NCI-H2107 treated with DMSO at 0.1 percent for 48 hours (cell line): ENCODE measurements at regions not wholly inside any gene's neighbourhood (a gene's known extent, or its start where the extent isn't known, plus 50 kb on each side); places are given as distances from the start of the nearest gene placed in this dataset.

Experiments used
- DNase-seq: peaks from one replicate; lab custom pipeline; 2025; ENCODE audit not compliant: unreplicated experiment; lab: John Stamatoyannopoulos, UW

- DNase-seq = no peak
Observed at GRCh38 chr18:72470391-72470790, 73.8 kb downstream of the CBLN2 start.

- DNase-seq = no peak
Observed at GRCh38 chr18:72468021-72468710, 76.0 kb downstream of the CBLN2 start.

DNA sequence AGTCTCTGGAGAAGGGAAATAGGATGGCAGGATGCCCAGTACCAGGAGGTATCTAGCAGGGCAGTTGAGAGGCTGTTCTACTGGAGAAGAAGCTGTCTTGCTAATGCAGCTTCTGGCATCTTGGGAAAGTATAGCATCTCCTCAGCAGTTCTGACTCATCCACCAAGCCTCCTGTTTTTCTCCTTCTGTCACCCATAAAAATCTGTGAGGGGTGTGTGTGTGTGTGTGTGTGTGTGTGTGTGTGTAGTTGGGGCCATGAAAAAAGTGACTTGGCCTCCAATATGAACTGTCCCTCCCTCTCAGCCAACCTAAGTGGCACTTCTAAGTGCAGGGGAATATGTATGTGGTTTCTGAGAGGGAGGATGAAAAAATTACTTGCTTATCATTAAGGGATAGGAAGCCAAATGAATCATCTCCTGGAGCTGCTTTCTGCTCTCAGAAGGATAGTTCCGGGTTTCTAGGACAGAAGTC, 83.9 kb downstream of the CBLN2 start:
- no peak for DNase-seq

DNA sequence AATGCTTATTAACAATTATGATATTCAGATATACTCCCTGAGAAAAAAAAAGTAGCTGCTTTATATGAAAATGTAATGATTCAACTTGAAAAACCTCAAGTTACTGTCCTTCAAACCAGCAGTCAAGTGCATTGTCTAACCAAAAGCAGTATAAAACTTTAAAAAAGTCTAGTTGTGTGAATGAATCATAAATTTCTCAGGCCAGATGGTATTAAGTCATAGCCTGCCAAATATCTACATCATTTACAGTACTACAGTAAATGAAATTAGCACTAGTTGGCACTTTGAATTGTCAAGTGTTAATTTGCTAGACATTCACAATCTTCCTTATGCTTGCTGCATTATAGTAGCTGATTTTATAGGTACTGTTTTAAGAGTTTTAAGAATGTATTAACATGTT, 85.9 kb downstream of the CBLN2 start:
- no peak for DNase-seq

GRCh38 chr18:72456802-72457201, 87.3 kb downstream of the CBLN2 start:
- no peak for DNase-seq

DNA sequence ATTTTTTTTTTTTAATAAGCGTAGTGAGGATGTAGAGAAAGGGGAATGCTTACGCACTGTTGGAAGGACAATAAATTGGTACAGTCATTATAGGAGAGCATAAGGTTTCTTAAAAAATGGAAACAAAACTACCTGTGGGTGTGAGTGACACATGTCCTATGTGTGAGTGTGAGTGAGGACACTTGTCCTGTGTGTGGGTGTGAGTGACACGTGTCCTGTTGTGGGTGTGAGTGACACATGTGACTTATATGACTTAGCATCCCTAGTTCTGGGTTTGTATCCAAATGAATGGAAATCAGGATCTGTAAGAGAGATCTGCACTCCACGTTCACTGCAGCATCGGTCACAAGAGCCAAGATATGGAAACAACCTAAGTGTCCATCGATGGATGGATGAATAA, 91.8 kb downstream of the CBLN2 start:
- no peak for DNase-seq

DNA sequence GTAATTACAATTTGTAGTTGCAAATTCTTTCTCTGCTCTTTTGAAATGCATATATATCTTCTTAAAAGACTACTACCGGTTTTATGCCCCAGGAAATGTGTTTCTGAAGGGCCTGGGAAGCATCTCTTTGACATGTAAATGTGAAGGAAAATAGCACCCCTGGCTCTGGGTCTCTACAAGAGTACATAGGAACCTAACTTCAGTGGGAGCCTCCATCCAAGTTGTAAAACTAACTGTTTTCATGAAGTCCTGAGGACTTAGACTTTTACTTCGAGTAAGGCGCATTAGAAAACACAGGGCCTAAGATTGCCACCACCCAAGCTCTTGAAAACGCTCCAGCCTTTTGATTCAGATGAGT, 99.4 kb downstream of the CBLN2 start:
- DNase-seq = no peak

DNA sequence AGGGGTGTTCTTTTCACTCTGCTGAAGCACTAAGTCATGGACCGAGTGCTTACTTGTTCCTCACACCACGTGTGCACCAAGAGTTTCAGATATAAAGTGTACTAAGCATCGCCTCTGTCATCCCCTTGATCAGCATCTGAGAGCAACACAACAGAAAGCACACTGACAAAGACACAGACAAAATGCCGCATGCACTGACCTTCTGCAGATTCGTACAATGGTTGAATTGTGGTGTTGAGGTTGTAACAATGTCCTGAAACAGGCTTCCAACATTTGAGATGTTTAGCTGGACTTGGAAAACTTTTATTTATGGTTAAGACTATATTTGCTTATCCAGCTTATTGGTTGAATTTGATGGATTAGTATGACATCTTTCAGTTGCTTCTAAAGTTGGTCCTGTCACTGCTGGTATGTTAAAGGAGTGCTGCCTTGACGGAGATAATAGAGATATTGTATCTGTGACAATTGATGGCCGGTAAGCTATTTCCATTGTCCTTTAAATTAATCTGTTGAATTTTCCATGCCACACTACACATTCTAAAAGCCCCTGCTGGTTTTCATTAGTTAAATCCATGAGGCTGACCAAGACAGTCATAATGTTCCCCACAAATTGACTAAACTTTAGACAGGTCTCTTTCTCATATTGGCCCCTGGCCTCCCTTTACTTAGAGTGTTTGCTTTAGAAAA, 99.9 kb downstream of the CBLN2 start:
- DNase-seq = no peak

- DNase-seq = peak; percentile 59
Observed at GRCh38 chr18:72436401-72436800, 107.7 kb downstream of the CBLN2 start.

GRCh38 chr18:72433756-72434155, 110.4 kb downstream of the CBLN2 start:
- no peak for DNase-seq

GRCh38 chr18:72427721-72428120, 116.4 kb downstream of the CBLN2 start:
- no peak for DNase-seq

GRCh38 chr18:72419914-72420313, 124.2 kb downstream of the CBLN2 start:
- no peak for DNase-seq

DNA sequence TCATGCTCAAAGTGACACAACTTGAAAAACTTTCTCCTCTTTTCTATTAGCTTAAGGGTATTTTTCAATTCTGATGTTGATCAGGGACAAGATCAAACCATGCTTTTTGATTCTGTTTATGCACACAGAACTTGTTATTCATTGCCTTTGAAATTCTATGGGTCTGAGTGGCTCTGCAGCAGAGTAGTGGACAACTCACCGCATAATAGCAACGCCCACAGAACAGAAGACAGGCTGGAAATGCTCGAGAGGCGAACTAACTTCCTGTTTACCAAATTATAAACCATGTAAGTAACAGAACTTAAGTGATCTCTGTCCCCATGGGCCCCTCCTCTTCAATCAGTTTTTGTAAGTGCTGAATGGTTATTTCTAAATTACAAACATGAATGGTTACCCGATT, 131.2 kb downstream of the CBLN2 start:
- DNase-seq = no peak

GRCh38 chr18:72411261-72411660, 132.9 kb downstream of the CBLN2 start:
- no peak for DNase-seq

GRCh38 chr18:72410399-72410798, 133.7 kb downstream of the CBLN2 start:
- no peak for DNase-seq

GRCh38 chr18:72409903-72410302, 134.2 kb downstream of the CBLN2 start:
- no peak for DNase-seq

DNA sequence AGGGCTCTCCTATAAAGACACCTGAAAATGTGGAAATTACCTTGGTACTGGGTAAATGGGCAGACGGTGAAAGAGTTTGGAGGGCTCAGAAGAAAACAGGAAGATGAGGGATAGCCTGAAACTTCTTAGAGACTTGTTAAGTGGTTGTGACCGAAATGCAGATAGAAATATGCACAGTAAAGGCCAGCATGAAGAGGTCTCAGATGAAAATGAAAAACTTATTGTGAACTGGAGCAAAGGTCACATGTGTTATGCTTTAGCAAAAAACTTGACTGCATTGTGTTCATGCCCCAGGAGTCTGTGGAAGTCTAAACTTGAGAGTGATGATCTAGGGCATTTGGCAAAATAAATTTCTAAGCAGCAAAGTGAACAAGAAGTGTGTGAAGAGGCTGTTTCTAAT, 137.1 kb downstream of the CBLN2 start:
- DNase-seq = no peak

- DNase-seq = no peak
Observed at GRCh38 chr18:72391951-72392350, 152.2 kb downstream of the CBLN2 start.

DNA sequence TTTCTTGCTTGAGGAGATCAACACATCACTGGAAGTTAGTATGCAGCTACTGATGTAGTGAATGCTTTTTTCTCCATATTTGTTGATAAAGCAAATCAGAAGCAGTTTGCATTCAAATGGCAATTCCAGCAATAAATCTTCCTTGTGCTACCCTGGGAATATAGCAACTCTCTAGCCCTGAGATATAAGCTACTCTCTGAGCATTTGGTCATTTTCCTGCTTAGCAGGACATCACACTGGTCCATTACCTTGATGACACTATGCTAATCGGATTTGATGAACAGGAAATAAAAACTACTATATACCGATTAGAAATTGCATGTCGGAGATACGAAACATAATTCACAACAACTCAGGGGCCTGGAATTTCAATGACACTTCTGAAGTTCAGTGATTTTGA, 152.7 kb downstream of the CBLN2 start:
- no peak for DNase-seq

- no peak for DNase-seq
Observed at GRCh38 chr18:72378016-72378415, 166.1 kb downstream of the CBLN2 start.

DNA sequence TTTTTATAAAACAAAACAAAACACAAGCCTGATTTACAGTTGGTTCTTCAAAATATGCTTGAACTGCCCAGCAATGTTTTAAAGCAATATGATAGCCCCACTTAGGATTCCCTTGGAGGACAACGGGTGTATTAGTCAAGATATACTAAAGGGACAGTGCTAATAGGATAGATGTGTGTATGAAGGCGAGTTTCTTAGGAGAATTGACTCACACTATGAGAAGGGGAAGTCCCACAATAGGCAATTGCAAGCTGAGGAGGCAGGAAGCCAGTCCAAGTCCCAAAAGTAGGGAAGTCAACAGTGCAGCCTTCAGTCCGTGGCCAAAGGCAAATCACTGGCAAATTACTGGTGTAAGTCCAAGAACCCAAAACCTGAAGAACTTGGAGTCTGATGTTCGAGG, 167.9 kb downstream of the CBLN2 start:
- DNase-seq = no peak

DNA sequence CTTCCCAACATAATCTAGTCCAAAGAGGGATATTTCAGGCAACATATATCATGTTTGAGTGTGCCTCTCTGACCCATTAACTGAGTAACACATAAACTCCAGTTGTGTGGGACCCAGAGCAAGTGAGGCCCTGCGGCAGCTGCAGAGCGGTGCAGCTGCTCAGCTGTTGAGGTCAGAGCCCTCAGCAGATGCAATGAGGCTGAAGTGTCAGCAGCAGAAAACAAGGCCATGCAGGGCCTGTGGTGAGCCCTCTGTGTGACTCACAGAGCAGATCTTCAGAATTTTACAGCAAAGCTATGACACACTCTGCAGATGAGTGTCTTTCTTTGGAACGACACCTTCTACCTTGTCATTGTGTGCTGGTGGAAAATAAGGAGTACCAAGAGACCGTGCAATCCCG, 168.5 kb downstream of the CBLN2 start:
- DNase-seq = peak; percentile 47

DNA sequence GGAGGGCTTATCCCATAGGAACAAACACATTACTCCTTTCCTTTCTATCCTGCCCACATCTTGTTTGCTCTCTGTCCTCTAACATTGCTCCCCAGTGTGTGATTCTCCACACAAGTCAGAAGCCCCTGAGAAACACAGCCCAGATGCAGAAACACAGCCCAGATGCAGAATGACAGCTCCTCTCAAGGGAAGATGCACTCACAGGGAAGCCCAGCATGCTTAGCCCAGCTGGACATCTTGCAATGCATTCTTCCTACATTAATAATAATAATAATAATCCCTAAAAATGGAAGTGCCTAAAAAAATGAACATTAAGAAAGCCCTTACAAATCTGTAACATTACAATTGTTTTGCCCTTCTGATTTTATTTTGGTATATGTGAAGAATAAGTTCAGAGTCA, 172.1 kb downstream of the CBLN2 start:
- no peak for DNase-seq
